CD14-positive monocyte (primary cell): ENCODE measurements at regions not wholly inside any gene's neighbourhood (a gene's known extent, or its start where the extent isn't known, plus 50 kb on each side); places are given as distances from the start of the nearest gene placed in this dataset.
A peak's percentile ranks its signal among the peaks of the same experiment; 100 is the strongest.

Experiments
- DNase-seq, 3 donors: peaks; one replicate each; pipeline ENCODE4 v3.0.0-alpha.2; 2011 to 2022
- H2AFZ ChIP-seq: 2 replicates; pipeline ENCODE4 v1.6.0; 2012; ENCODE audit warnings: mild to moderate bottlenecking, low read depth, low read length, inconsistent platforms; ENCODE audit not compliant: insufficient read depth, poor library complexity, severe bottlenecking
- H3K27ac ChIP-seq, 2 donors: 1 replicate in 1 of 2; 2 replicates in 1 of 2; pipeline ENCODE4 v1.5.1; 2012 to 2013; ENCODE audit warnings: low read length in 2 of 2, control low read depth in 1 of 2, inconsistent platforms in 1 of 2, low read depth in 1 of 2, mild to moderate bottlenecking in 1 of 2
- H3K27me3 ChIP-seq, 2 donors: one replicate each; pipeline versions ENCODE4 v1.6.0 to v1.6.1; 2011 to 2013; ENCODE audit warnings: low read length in 2 of 2; ENCODE audit not compliant: control insufficient read depth in 2 of 2, insufficient read depth in 2 of 2
- H3K36me3 ChIP-seq, 2 donors: replicated peaks in 1 of 2; 1 replicate in 1 of 2; 2 replicates in 1 of 2; pipeline versions ENCODE4 v1.5.1 to v1.6.1; 2012 to 2013; ENCODE audit warnings: low read length in 2 of 2, control low read depth in 1 of 2, inconsistent platforms in 1 of 2, mild to moderate bottlenecking in 1 of 2; ENCODE audit not compliant: insufficient read depth in 2 of 2, control insufficient read depth in 1 of 2
- H3K4me1 ChIP-seq, 2 donors: 1 replicate in 1 of 2; 2 replicates in 1 of 2; pipeline versions ENCODE4 v1.5.1 to v1.6.1; 2012 to 2013; ENCODE audit warnings: low read length in 2 of 2, control low read depth in 1 of 2, inconsistent platforms in 1 of 2, mild to moderate bottlenecking in 1 of 2, moderate library complexity in 1 of 2; ENCODE audit not compliant: insufficient read depth in 2 of 2, control insufficient read depth in 1 of 2
- H3K4me2 ChIP-seq: replicated peaks from 2 replicates; pipeline ENCODE3; 2012; ENCODE audit warnings: low read length, moderate library complexity, mild to moderate bottlenecking; ENCODE audit not compliant: poor library complexity, severe bottlenecking; ENCODE audit errors: extremely low read depth
- H3K4me3 ChIP-seq, 3 experiments: fragments of 200-600 bp in 1 of 3; sonication (generic) in 1 of 3; replicated peaks in 1 of 3; 1 replicate in 2 of 3; 2 replicates in 1 of 3; pipeline ENCODE4 v1.5.1; 2011 to 2013; ENCODE audit warnings: low read length in 3 of 3, mild to moderate bottlenecking in 3 of 3, control low read depth in 2 of 3, low read depth in 2 of 3, inconsistent platforms in 1 of 3, moderate library complexity in 1 of 3
- H3K79me2 ChIP-seq: 2 replicates; pipeline ENCODE4 v1.6.0; 2012; ENCODE audit warnings: mild to moderate bottlenecking, control low read depth, inconsistent platforms, low read length, moderate library complexity; ENCODE audit not compliant: insufficient read depth
- H3K9ac ChIP-seq: 2 replicates; pipeline ENCODE4 v1.6.0; 2017; ENCODE audit warnings: low read length, mild to moderate bottlenecking; ENCODE audit not compliant: insufficient read depth, poor library complexity, severe bottlenecking
- H3K9me3 ChIP-seq, 2 donors: replicated peaks in 1 of 2; 1 replicate in 1 of 2; 2 replicates in 1 of 2; pipeline versions ENCODE4 v1.5.1 to v1.6.1; 2012 to 2013; ENCODE audit warnings: low read length in 2 of 2, control low read depth in 1 of 2; ENCODE audit not compliant: control insufficient read depth in 1 of 2, insufficient read depth in 1 of 2
- H4K20me1 ChIP-seq: 2 replicates; pipeline ENCODE4 v1.6.0; 2012; ENCODE audit warnings: mild to moderate bottlenecking, low read length, control low read depth, moderate library complexity; ENCODE audit not compliant: insufficient read depth
- H3K27ac Mint-ChIP-seq, 7 donors: one replicate each; pipeline ENCODE4 v1.8.0; 2020; ENCODE audit warnings: mild to moderate bottlenecking in 7 of 7, mixed read lengths in 7 of 7, moderate library complexity in 6 of 7, inconsistent platforms in 2 of 7
- H3K27me3 Mint-ChIP-seq, 3 donors: one replicate each; pipeline ENCODE4 v1.8.0; 2021 to 2022; ENCODE audit warnings: low read depth in 3 of 3, mild to moderate bottlenecking in 3 of 3, mixed read lengths in 3 of 3, moderate library complexity in 3 of 3, inconsistent platforms in 1 of 3
- H3K36me3 Mint-ChIP-seq, 2 donors: one replicate each; pipeline ENCODE4 v1.8.0; 2020; ENCODE audit warnings: mixed read lengths in 2 of 2, inconsistent platforms in 1 of 2, mild to moderate bottlenecking in 1 of 2
- H3K4me1 Mint-ChIP-seq: one replicate; pipeline ENCODE4 v1.8.0; 2020; ENCODE audit warnings: mild to moderate bottlenecking, mixed read lengths
- H3K4me3 Mint-ChIP-seq, 2 donors: one replicate each; pipeline ENCODE4 v1.8.0; 2020; ENCODE audit warnings: mild to moderate bottlenecking in 2 of 2, mixed read lengths in 2 of 2, moderate library complexity in 1 of 2
- H3K9me3 Mint-ChIP-seq, 7 donors: one replicate each; pipeline ENCODE4 v1.8.0; 2020 to 2022; ENCODE audit warnings: mixed read lengths in 7 of 7, mild to moderate bottlenecking in 6 of 7, moderate library complexity in 6 of 7, inconsistent platforms in 2 of 7
- CTCF ChIP-seq: fragments of 200-600 bp; IDR thresholded peaks from one replicate; pipeline ENCODE4 v1.8.0; 2022; ENCODE audit warnings: antibody characterized with exemption, mild to moderate bottlenecking
- WGBS: methylation state at CpG from one replicate; pipeline ENCODE4 v1.1.5; 2013; ENCODE audit warnings: missing lambda C conversion rate; ENCODE audit not compliant: insufficient coverage; 5-methylcytosine and 5-hydroxymethylcytosine counted together
- intact Hi-C, 2 donors: fragments of 100-400 bp; cut with micrococcal nuclease; formaldehyde crosslinking; loops; one replicate each; pipeline versions ENCODE4 v1.15.0 to v1.15.1; 2023

GRCh38 chr3:33971055-33971454 is 172.6 kb downstream of the PDCD6IP start:
- Mint-ChIP-seq H3K4me3 (no peak overlapping the region), H3K27me3 (peaks cover 0 to 3% (median 1%) of the 10 kb centered on the region in 3 donors), H3K36me3 (no peaks in the 10 kb centered on the region), H3K4me1 (no peaks in the 10 kb centered on the region), H3K27ac (peak overlapping the region in 1 of 7 donors; percentile 50), H3K9me3 (peaks cover 12 to 28% (median 21%) of the 10 kb centered on the region in 7 donors)
- no peaks in the 10 kb centered on the region for H3K36me3 ChIP-seq
- no peaks in the 10 kb centered on the region for H3K4me1 ChIP-seq
- DNase-seq, result no peak
- intact Hi-C loops, result no loop called here
- H3K79me2 ChIP-seq, result no peaks in the 10 kb centered on the region
- H3K4me3 ChIP-seq, result no peak overlapping the region
- no peak overlapping the region for H3K9ac ChIP-seq
- H3K27ac ChIP-seq, result no peak overlapping the region
- peaks cover 9 to 14% of the 10 kb centered on the region in 2 donors for H3K9me3 ChIP-seq
- H3K27me3 ChIP-seq, result no peaks in the 10 kb centered on the region
- H4K20me1 ChIP-seq, result no peaks in the 10 kb centered on the region
- no peak overlapping the region for H3K4me2 ChIP-seq
- no peak overlapping the region for H2AFZ ChIP-seq
- WGBS, result 83% methylated on average over 1 of the region's 1 CpG
- TF ChIP-seq CTCF, result no peak

- TF ChIP-seq CTCF, result no peak
These were observed 177.0 kb downstream of the PDCD6IP start for GRCh38 chr3:33975463-33975862.

More at GRCh38 chr3:33975463-33975862, 177.0 kb downstream of the PDCD6IP start:
- H3K9me3 Mint-ChIP-seq, result peaks cover 3 to 14% (median 6%) of the 10 kb centered on the region in 7 donors
- H3K36me3 Mint-ChIP-seq, result no peaks in the 10 kb centered on the region
- no peak overlapping the region for H3K4me3 Mint-ChIP-seq
- Histone ChIP-seq H3K27me3 (no peaks in the 10 kb centered on the region), H3K9ac (no peak overlapping the region), H2AFZ (no peak overlapping the region), H3K4me3 (no peak overlapping the region), H3K79me2 (no peaks in the 10 kb centered on the region), H3K36me3 (no peaks in the 10 kb centered on the region), H3K4me1 (no peaks in the 10 kb centered on the region), H3K9me3 (peaks cover 5 to 6% of the 10 kb centered on the region in 2 donors), H3K27ac (no peak overlapping the region), H4K20me1 (no peaks in the 10 kb centered on the region), H3K4me2 (no peak overlapping the region)
- H3K27me3 Mint-ChIP-seq, result peaks cover 0 to 3% (median 0%) of the 10 kb centered on the region in 3 donors
- intact Hi-C loops, result no loop called here
- no CpG with 5 or more reads among the region's 4 CpGs for WGBS
- no peak overlapping the region for H3K27ac Mint-ChIP-seq
- DNase-seq, result no peak
- H3K4me1 Mint-ChIP-seq, result no peaks in the 10 kb centered on the region
